GM18858 (cell line): ENCODE measurements at regions not wholly inside any gene's neighbourhood (a gene's known extent, or its start where the extent isn't known, plus 50 kb on each side); places are given as distances from the start of the nearest gene placed in this dataset.
"Not testable (repeated sequence)": the region's sequence is repeated elsewhere in the genome, so short reads cannot be mapped to it uniquely, and the experiment has no call there.

Experiments used
- ATAC-seq: cut with Tn5 transposase; IDR thresholded peaks from one replicate; pipeline ENCODE4 v1.9.1; 2021; ENCODE audit not compliant: unreplicated experiment

DNA sequence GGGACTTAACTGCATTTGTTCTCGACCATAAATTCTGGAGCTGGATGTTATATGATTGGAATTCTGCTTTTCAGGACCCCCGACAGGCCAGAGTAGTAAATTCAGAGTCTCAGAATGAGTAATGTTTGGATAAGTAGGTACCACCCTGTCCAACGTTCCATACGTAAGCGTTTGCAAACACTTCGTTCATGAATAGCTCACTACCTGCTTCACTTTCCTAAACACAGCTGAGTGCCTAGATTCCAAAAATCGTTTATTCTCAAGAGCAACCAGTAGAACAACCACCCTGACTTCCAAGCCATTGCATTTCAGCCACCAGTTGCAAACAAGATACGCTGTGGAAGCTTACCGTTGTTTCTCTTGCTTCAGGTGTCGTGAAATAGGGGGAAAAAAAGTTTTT, 101.3 kb upstream of the DMRT1 start:
- ATAC-seq: no peak

- no peak for ATAC-seq
Measured at GRCh38 chr9:742104-742503, 99.4 kb upstream of the DMRT1 start.

DNA sequence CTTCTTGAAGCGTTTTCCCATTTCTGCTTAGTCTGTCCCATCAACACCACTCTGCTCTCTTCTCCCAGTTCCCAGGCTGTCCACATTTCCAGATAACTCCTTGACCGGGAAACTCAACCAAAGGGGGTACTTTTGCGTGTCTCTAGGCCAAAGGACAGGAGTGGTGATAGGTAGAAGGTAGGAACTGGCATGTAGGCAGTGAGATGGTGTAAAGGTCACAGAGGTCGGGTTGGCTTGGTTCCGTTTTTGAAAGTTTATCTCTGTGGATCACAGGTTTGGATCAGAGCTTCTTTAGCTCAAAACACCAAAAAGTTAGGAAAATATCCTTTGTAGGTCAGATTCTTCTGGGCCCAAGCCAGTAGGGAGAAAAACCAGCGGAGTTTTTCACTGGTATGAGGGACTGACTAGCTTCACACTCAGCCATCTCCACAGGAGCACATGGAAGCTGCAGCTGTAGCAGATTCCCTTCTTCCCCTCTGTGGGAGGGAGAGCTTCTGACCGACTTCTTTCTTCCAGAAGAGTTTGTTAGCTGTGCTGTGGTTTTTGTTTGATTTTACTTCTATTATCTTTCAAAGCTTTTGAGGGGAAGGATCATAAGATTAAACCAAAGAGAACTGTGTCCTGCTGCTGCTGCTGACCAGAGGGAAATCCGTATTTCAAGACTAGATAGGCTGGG, 98.4 kb upstream of the DMRT1 start:
- ATAC-seq: no peak

DNA sequence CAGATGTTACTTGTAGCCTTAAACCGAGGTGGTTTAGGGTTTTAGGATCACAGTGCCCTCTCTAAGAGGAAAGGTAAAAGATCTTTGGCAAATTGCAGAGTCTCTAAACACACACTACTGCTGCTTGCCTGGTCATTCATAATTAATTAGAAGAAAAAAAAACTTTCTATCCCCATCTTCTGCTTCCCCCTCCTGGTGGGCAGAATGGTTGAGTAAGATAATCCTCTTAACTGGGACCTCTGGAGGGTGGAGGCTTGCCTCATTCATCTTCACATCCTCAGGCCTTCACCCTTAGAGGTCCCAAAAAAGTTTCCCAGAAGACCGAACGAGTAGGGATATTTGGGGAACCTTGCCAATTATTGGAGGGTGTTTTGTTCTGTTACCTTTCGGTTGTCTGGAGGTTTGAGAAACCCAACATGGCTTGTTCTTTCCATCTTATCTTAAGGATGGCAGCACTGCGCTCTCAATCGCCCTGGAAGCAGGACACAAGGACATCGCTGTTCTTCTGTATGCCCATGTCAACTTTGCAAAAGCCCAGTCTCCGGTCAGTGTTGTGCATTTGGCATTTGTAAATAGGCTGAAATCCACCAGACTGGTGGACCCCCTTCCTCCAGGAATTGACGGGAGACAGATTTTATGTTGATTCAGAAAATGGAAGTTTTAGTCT, 97.3 kb upstream of the DMRT1 start:
- ATAC-seq: no peak

DNA sequence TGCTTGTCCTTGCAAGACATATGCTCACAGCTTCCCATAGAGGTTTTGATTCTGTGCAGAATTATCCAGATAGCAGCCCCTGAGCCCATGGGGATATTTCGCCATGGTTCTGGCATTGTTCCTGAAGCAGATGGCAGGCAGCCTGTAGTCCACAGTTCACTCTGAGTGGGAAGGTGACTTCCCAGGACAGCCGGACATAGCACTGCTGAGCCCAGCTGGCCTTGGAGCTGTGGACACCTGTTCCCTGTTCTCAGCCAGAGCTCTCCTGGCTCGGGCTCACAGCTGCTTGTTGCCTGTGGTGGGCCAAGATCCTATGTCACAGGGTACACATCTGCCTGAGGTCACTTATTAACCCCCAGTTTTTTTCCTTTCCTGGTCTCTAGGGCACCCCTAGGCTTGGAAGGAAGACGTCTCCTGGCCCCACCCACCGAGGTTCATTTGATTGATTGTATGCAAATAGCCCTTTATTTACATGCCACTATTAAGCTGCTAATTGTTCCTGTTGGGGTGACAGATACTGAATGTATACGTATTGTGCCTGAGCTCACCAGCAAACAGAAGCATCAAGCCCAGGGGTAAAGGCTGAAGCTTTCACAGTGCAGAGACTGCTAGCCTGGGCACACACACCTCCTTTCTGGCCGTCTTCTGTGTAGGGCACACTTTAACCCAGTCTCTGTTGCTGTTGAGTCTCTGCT, 96.6 kb upstream of the DMRT1 start:
- ATAC-seq: no peak

DNA sequence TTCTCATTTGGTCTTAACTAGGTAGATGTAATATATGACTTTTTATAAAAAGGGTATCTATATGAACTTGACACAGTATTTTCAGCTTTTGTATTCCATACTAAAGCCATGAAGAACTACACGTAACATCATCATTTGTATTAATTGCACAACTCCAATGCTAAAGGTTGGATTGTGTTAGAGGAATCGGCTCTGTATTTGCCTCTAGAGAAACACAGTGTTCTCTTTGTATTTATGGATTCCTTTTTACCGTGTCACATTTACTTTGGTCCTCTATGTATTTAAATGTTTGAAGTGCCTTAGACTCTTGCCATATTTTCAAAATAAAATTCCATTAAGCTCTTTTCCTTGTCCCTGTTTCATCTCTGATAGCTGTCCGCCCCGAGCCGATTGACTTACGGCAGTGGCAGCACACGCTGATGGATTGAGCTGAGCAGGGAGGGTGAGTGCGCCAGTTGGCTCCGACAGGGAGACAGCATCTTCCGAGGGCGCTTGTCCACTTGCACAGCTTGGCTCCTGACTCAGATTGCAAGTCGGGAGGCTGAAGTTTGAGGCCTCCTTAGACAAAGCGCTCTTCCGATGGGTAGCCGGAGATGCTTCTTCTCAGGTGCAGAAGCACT, 95.6 kb upstream of the DMRT1 start:
- ATAC-seq: no peak

GRCh38 chr9:746661-747434, 94.6 kb upstream of the DMRT1 start:
- no peak for ATAC-seq

DNA sequence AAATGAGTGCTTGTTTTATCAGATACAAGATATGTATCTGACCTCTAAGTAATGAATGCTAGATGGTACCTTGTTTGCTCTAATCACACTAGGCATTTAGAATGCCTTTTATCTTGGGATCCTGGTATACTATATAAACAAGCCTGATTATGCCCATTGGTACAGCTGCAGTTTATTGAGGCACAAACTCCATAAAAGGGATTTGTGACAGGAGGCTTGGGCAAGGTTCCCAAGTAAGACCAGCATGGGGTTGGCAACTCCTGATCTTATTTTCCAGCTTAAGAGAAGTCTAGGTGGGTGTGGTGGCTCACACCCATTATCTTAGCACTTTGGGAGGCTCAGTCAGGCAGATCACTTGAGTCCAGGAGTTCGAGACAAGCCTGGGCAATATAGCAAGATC, 93.9 kb upstream of the DMRT1 start:
- no peak for ATAC-seq

GRCh38 chr9:748861-749497, 92.5 kb upstream of the DMRT1 start:
- ATAC-seq: no peak

DNA sequence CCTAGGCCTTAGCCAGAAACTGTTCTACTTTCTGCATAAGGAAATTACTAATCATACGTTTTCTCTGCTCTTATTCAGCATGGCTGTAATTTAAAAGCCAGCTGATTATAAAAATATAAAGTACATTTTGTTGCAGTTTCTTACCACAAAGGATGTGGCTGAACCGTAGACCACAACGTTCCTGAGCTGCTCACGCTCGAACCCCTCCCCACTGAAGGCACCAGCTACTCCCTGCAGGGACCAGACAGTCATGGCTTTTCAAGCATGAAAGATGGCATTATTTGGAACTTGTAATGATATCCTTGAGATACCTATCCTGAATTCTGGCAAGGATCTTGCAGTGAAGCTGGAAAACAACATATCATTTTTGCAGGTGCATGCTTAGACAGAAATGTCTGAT, 91.8 kb upstream of the DMRT1 start:
- ATAC-seq: no peak

DNA sequence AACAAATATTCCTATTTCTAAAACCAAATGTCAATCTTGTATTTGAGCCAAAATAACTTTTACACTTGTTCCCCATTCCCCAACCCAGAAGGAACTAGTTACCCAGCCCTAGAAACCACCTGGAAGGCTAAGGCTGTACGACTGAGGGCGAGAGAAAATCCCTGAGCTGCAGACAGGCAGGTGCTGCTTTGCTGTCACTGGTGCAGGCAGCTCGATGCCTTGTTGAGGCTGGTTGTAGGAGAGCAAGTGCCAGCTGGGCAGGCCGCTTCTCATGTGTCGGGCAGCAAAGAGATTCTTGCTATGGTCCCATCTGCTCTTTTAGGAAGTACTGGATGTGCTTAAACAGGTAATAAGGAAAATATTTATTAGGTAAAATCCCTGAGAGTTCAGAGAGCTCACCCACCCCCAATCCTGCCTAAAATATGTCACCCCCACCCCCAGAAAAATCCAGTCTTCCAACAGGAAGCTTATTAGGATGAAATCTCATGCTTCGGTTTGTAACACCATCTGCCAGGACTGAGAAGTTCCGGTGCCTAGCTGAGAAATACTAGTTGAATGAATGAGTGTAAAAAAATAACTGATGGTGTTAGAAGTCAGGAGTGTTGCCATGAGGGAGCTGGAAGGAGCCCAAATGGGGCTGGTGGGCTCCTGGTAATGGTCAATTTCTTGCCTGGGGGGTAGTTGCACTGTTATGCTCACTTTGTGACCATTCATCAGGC, 91.1 kb upstream of the DMRT1 start:
- no peak for ATAC-seq

- ATAC-seq: no peak
Measured at GRCh38 chr9:751137-752051, 90.1 kb upstream of the DMRT1 start.

DNA sequence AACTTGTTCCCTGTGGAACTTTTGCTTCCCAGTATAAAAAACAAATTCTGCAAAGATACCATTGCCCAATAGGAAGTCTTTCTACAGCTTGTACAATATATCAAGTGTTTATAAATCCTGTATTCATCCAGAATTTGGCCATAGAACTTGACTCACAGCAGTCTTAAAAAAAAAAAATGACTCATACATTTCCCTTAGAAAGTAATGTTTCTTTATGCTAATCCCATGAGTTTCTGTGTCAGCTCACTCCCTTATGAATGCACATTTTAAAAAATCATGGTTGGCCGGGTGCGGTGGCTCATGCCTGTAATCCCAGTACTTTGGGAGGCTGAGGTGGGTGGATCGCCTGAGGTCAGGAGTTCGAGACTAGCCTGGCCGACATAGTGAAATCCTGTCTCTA, 89.3 kb upstream of the DMRT1 start:
- no peak for ATAC-seq

DNA sequence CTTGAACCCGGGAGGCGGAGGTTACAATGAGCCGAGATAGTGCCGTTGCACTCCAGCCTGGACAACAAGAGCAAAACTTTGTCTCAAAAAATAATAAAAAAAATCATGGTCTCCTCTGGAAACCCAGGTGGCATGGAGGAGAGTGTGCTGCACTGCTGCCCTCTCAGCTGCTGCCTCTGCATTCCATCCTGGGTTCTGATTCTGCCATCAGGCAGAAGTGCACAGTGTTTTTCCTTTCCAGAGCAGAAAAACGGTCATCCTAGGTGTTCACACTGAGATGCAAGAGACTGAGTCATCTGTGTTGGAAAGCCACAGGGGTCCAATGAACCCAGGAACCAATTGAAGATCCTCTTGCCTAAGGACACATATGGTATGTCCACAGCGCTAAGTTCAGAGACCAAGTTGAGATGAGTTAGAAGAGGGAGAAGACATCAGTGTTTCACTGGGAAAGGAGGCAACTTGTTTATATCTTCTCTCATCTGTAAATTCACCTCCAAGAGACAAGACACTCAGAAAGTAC, 88.8 kb upstream of the DMRT1 start:
- ATAC-seq: no peak

DNA sequence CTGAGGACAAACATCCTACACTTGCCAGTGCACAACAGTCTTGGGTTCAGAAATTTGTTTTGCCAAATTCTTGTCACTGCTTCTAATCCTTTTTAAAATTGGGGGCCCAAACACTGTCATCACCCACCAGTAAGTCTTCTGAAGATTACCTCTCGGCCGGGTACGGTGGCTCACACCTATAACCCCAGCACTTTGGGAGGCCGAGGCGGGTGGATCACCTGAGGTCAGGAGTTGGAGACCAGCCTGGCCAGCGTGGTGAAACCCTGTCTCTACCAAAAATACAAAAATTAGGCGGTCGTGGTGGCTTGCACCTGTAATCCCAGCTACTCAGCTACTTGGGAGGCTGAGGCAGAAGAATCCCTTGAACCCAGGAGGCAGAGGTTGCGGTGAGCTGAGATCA, 87.8 kb upstream of the DMRT1 start:
- not testable (repeated sequence) for ATAC-seq

DNA sequence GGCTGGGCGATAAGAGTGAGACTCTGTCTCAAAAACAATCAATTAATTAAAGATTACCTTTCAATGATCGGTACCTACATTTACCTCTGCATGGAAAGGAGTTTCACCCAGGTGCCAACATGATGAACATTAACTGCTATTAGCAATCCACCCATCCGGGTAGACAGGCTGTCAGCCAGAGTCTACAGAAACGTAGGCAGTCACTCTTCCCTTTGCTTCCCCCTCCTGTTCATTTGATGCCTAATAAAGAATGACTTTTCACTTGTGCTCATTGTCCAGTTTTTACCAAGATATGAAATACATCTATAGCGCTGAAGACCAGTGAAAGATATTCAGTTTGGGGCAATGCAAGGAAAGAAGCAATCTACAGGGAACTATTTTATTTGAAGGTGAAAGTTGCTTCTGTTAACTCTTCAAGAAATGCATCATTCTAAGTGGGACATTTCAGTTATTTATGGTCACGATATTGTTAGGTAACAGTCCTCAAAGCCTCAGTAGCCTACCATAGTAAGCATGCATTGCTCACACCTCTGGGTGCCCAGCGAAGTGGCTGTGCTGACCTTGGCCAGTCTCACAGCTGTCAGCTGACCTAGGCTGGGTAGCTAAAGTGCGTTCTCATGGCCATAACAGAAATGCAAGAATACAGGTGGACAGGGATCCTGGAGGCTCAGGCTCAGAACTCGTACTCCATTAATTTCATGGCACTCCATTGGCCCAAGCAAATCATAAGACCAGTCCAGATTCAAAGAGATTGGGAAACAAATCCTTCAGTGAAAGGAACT, 87.2 kb upstream of the DMRT1 start:
- ATAC-seq: no peak

DNA sequence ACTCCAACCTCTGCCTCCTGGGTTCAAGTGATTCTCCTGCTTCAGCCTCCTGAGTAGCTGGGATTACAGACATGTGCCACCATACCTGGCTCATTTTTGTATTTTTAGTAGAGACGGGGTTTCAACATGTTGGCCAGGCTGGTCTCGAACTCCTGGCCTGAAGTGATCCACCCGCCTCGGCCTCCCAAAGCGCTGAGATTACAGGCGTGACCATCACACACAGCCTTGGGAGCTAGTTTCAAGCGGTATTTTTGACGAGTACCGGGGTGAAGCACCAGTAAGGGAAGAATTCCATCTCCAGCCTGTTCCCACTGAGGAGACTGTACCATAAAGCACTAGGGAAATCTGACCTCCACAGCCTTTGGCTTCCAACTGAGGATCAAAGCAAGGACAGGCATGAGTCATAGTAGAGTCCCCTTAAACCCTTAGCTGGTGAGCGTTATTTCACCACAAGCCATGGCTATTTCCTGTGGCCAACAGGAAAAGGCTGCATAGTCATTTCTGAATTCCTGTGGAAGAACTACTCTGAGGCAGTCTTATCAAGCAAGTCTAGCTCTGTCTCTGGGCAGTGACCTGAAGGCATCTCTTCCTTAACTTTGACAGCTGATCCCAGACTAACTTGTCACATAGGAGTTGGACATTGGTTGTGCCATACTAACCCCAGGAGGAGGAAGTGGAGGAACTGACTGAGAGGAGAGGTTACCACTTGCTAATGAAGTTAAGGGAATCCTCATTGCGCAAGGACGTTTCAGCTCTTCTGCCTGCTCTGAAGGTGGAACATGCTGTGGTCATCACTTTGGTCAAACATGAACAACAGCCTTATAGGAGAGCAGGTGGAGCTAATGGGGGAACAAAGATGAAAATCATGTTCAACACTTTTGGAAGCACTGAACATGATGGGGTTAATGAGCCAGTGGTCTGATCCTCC, 85.8 kb upstream of the DMRT1 start:
- no peak for ATAC-seq
